Ishikawa (cell line): ENCODE measurements at regions not wholly inside any gene's neighbourhood (a gene's known extent, or its start where the extent isn't known, plus 50 kb on each side); places are given as distances from the start of the nearest gene placed in this dataset.
A peak's percentile ranks its signal among the peaks of the same experiment; 100 is the strongest.

Source experiments
- CEBPB ChIP-seq: IDR thresholded peaks from 2 replicates; pipeline ENCODE4 v1.6.1; 2012
- CREB1 ChIP-seq: IDR thresholded peaks from 2 replicates; pipeline ENCODE4 v1.6.1; 2012; ENCODE audit warnings: low read depth
- EGR1 ChIP-seq: IDR thresholded peaks from 2 replicates; pipeline ENCODE4 v1.6.1; 2012
- EP300 ChIP-seq: IDR thresholded peaks from 2 replicates; pipeline ENCODE4 v1.6.1; 2012; ENCODE audit warnings: borderline replicate concordance
- FOXM1 ChIP-seq: IDR thresholded peaks from 2 replicates; pipeline ENCODE4 v1.6.1; 2012; ENCODE audit warnings: low read depth, borderline replicate concordance
- NFIC ChIP-seq: IDR thresholded peaks from 2 replicates; pipeline ENCODE4 v1.6.1; 2012
- RAD21 ChIP-seq: IDR thresholded peaks from 2 replicates; pipeline ENCODE4 v1.6.1; 2012; ENCODE audit warnings: low read depth
- TAF1 ChIP-seq: IDR thresholded peaks from 2 replicates; pipeline ENCODE4 v1.6.1; 2012; ENCODE audit warnings: low read depth, mild to moderate bottlenecking
- TCF12 ChIP-seq: IDR thresholded peaks from 2 replicates; pipeline ENCODE4 v1.6.1; 2012; ENCODE audit warnings: low read depth
- TEAD4 ChIP-seq: IDR thresholded peaks from 2 replicates; pipeline ENCODE4 v1.6.1; 2012
- YY1 ChIP-seq: IDR thresholded peaks from 2 replicates; pipeline ENCODE4 v1.6.1; 2012; ENCODE audit warnings: low read depth
- ZBTB7A ChIP-seq: IDR thresholded peaks from 2 replicates; pipeline ENCODE4 v1.6.1; 2012; ENCODE audit warnings: low read depth
- TF ChIP-seq, protein P1 (sequence below): IDR thresholded peaks from 2 replicates; pipeline ENCODE4 v1.6.1; 2012
- TF ChIP-seq, protein P2 (sequence below): IDR thresholded peaks from 2 replicates; pipeline ENCODE4 v1.6.1; 2012
- TF ChIP-seq, protein P3 (sequence below): IDR thresholded peaks from 2 replicates; pipeline ENCODE4 v1.6.1; 2012; ENCODE audit warnings: low read depth, mild to moderate bottlenecking

DNA sequence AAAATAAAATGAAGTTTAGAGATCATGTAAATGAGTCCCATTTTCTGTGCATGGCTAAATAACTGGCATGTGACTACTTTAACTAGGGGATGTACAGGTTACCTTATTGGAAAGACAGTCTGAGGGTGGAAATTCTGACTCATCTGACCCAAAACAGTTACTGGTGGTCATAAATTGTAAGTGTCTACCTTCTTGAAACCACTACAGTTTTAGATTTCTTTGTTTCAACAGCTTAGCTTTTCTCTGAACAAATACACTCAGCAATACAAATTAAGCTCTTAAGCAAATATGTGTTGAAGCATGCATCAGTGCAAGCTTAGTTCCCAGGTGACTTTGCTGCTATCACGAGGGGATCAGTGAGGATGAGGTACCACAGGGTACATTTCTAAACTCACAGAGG is 60.7 kb upstream of the PGM2 start:
- TF ChIP-seq NFIC (no peak), CEBPB (no peak), YY1 (no peak), EGR1 (no peak), TCF12 (no peak), EP300 (no peak), TEAD4 (no peak), TAF1 (no peak), FOXM1 (no peak), CREB1 (no peak), RAD21 (no peak), ZBTB7A (no peak)
- TF ChIP-seq, protein P1, sequence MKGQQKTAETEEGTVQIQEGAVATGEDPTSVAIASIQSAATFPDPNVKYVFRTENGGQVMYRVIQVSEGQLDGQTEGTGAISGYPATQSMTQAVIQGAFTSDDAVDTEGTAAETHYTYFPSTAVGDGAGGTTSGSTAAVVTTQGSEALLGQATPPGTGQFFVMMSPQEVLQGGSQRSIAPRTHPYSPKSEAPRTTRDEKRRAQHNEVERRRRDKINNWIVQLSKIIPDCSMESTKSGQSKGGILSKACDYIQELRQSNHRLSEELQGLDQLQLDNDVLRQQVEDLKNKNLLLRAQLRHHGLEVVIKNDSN: no peak
- TF ChIP-seq, protein P2, sequence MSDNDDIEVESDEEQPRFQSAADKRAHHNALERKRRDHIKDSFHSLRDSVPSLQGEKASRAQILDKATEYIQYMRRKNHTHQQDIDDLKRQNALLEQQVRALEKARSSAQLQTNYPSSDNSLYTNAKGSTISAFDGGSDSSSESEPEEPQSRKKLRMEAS: no peak
- TF ChIP-seq, protein P3, sequence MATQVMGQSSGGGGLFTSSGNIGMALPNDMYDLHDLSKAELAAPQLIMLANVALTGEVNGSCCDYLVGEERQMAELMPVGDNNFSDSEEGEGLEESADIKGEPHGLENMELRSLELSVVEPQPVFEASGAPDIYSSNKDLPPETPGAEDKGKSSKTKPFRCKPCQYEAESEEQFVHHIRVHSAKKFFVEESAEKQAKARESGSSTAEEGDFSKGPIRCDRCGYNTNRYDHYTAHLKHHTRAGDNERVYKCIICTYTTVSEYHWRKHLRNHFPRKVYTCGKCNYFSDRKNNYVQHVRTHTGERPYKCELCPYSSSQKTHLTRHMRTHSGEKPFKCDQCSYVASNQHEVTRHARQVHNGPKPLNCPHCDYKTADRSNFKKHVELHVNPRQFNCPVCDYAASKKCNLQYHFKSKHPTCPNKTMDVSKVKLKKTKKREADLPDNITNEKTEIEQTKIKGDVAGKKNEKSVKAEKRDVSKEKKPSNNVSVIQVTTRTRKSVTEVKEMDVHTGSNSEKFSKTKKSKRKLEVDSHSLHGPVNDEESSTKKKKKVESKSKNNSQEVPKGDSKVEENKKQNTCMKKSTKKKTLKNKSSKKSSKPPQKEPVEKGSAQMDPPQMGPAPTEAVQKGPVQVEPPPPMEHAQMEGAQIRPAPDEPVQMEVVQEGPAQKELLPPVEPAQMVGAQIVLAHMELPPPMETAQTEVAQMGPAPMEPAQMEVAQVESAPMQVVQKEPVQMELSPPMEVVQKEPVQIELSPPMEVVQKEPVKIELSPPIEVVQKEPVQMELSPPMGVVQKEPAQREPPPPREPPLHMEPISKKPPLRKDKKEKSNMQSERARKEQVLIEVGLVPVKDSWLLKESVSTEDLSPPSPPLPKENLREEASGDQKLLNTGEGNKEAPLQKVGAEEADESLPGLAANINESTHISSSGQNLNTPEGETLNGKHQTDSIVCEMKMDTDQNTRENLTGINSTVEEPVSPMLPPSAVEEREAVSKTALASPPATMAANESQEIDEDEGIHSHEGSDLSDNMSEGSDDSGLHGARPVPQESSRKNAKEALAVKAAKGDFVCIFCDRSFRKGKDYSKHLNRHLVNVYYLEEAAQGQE: no peak

DNA sequence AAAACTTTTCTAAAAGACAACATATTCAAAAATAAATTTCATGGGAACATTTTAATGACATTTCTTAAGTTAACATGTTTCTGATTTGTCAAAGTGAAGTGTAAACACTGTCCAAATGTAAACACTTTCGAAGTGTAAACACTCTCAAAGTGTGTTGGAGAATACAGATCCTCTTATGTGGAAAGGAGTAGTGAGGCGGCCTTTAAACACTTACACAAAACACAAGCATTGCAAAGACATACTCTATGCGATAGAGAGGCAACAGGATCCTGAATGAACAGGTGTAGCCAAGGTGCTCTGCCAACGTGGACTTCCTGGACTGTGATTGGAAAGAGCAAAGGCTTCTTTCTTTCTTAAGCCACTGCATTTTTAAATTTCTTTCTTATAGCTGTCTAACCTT is 62.7 kb upstream of the PGM2 start:
- no peak for TF ChIP-seq CEBPB
- no peak for TF ChIP-seq TAF1
- TF ChIP-seq YY1: no peak
- no peak for TF ChIP-seq FOXM1
- TF ChIP-seq, protein P1: no peak
- no peak for TF ChIP-seq EGR1
- TF ChIP-seq, protein P3: no peak
- TF ChIP-seq NFIC: no peak
- no peak for TF ChIP-seq TCF12
- TF ChIP-seq, protein P2: no peak
- no peak for TF ChIP-seq EP300
- TF ChIP-seq TEAD4: no peak

DNA sequence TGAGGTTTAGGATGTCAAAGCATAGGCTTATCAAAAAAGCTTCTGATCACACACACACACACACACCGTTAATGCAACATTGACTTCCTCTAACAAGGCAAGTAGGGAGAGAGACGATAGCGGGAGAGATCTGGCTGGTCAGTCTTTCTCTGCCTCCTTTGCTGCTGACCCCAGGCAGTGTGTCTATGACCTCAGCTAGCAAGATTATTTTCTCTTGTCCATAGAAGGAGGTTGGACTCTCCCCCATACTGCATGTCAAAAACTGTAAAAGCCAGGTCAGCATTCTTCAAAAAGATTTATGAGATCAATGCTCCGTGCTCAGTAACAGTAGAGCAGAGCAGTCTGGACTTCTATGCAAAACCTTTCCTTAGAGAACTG is 63.5 kb upstream of the PGM2 start:
- TF ChIP-seq ZBTB7A (no peak), YY1 (no peak), TCF12 (no peak), TAF1 (no peak), CEBPB (no peak)

DNA sequence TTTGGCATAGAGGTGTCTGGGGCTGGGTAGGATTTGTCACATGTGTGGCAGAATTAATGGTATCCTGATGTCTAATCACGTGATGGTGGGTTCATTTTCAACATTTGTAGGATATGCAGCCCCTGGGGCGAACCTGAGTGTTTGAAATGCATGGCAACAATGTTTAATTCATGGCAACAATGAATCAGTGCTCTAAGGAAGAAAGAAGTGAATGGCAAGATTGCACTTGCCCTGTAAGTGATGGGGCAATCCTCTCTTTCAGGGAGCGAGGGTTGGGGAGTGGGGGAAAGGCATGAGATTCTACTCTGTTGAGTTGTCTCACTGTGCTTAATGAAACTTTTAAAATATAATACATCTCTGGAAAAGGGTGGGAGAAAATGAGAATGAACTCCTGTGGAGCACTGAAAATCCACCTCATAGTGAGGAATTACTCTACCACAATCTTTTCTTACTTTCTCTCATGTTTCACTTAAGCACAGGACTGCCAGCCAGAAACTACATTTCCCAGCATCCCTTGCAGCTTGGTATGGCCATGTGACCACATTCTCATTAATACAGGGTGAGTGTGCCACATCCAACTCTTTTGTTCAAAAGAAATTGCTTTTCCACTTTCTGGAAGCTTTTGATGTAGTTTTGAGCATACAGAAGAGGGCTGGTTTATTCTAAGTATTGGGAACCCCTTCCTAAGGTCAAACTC is 64.0 kb upstream of the PGM2 start:
- TF ChIP-seq TEAD4 (peak; percentile 22; the same call in 1 of the 2 replicates), TAF1 (no peak), EP300 (no peak), EGR1 (no peak), FOXM1 (no peak), CEBPB (no peak), NFIC (no peak)
- TF ChIP-seq, protein P2: no peak
- TF ChIP-seq, protein P1: peak; percentile 97

DNA sequence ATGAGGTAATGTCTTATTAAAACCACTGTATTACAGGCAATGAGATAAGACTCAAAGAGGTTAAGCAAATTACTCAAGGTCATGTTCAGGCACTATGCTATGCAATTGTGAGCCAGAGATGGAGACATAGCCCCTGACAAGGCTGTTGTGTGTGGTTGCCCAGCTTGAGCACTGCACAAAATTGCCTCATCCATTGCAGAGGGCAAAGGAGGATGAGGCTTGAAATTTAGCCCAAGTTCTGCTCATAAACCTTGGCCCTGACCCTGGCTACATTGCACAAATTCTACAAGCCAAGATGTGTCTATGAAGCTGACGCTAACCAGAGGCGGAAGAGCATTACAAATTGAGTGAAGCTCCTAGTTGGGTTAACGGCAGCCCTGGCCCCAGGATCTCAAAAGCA is 65.6 kb upstream of the PGM2 start:
- no peak for TF ChIP-seq YY1
- no peak for TF ChIP-seq CREB1
- TF ChIP-seq TCF12: no peak
- no peak for TF ChIP-seq TEAD4
- TF ChIP-seq, protein P2: no peak
- no peak for TF ChIP-seq EGR1
- no peak for TF ChIP-seq RAD21
- no peak for TF ChIP-seq TAF1
- TF ChIP-seq, protein P3: no peak
- TF ChIP-seq ZBTB7A: no peak
- TF ChIP-seq, protein P1: no peak
- TF ChIP-seq FOXM1: no peak
